Non-pigmented ciliary epithelial cell (primary cell): ENCODE measurements at regions not wholly inside any gene's neighbourhood (a gene's known extent, or its start where the extent isn't known, plus 50 kb on each side); places are given as distances from the start of the nearest gene placed in this dataset.

Experiments
- DNase-seq: peaks from one replicate; pipeline ENCODE4 v3.0.0-alpha.2; 2010; ENCODE audit warnings: low read depth

DNA sequence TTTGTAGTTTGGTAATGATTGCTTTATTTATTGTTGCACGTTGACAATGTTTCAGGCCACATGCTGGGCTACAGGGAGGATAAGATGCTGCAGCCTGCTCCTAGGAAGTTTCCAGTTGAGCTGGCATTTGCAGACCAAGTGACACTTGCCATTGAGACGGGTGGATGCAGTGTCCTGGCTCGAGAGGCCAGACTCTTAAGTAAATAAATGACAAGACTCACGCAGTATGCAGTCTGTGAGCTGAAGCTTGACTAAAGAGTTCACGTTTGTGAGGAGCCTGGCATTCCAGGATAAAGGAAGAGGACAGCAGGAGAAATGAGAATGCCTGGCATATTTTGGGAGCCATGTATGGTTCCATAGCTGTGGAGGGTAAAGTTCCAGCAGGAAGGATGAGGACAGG lies 105.8 kb downstream of the BAMBI start:
- no peak for DNase-seq

DNA sequence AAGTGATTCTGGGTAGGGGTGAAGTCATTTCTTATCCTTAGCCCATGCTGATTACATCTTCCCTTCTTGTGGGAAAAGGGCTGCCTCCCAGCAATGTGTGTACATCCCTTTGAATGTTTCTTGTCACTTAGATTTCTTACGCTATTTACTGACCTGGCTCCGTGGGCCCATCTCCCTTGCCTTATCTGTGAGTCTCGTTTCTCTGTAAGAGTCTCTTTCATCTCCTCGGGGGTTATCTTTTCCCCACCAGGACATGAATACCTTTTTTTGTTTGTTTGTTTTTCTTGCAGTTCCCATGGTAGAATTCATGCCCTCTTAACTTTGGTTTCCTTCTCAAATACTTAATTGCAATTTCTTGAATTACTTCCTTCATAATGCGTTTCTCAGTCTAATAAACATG lies 107.7 kb downstream of the BAMBI start:
- DNase-seq, result no peak

DNA sequence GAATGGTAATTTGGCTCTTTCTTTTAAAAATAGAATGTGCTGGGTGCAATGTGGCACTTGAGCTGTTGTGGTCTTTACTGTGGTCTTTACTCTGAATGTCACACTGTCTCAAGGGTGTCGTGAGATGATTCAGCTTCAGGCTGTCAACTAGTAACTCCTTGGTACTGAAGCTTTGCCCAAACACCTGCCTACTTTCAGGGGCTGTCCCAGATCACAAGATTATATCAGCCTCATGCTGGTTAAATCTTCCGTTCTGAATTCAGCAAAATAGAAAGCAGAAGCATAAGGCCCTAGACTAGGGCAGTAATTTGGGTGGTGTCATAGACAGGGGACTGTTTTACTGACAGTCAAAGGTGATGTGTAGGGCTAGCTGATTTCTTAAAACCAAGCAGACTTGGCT lies 110.9 kb downstream of the BAMBI start:
- no peak for DNase-seq

DNA sequence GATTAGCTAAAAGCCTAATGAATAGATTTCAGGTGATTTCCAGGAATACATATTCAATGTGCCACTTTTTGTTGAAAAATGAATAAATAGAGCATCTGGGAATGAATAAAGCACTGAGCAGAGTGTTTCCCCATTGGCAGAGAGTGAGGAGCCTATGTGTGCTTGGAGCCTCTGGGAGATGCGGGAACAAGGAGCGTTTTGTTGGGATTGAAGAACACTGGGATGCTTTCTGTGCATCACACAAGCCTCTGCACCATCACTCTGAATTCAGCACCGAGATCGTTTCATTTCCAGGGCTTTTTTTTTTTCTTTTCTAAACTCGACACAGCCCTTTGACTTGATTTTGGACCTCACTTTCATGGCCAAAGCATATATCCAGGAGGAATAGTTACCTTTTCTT lies 111.4 kb downstream of the BAMBI start:
- no peak for DNase-seq

DNA sequence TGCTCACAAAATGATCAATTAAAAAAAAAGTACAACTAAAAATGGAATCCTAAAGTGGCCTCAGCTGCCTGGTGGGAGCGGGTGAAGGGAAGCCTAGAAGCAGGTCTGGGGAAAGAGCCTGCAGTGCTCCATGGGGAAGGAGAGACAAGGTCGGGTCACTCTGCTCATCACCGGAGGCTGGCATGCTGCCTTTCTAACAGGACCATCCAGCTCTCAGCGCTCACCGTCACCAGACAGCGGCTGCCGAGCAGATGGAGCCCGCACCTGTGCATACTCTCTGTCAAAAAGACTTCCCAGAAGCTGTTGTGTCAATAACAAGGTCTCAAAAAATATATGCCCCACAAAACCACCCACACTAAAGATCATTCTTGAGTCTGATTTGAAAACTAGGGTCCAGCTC lies 112.8 kb downstream of the BAMBI start:
- DNase-seq, result no peak

DNA sequence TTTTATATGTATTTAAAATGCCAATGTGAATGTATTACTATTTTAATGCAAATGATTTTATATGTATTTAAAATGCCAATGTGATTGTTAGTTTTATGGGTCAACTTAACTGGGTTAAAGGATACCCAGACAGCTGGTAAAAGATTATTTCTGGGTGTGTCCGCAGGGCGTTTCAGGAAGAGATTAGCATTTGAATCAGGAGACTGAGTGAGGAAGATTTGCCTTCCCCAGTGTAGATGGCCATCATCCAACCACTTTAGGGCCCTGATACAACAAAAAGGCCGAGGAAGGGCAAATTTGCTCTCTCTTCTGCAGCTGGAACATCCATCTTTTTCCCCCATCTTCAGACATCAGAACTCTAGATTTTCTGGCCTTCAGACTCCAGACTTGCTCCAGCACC lies 116.2 kb downstream of the BAMBI start:
- no peak for DNase-seq

DNA sequence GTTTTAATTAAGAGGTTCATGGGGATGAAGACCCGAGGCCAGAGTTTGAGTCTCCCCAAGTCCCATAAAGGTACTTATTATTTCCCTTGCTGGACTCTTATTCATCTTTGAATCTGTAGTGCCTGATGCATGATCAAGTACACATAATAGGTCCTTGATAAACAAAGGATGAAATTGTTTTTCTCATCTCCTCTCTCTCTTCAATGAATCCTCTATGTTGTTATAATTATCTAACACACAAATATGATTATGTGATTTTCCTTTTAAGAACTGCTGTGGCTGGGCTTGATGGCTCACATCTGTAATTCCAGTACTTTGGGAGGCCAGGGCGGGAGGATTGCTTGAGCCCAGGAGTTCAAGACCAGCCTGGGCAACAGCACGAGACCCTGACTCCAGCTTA lies 117.7 kb downstream of the BAMBI start:
- DNase-seq, result no peak

DNA sequence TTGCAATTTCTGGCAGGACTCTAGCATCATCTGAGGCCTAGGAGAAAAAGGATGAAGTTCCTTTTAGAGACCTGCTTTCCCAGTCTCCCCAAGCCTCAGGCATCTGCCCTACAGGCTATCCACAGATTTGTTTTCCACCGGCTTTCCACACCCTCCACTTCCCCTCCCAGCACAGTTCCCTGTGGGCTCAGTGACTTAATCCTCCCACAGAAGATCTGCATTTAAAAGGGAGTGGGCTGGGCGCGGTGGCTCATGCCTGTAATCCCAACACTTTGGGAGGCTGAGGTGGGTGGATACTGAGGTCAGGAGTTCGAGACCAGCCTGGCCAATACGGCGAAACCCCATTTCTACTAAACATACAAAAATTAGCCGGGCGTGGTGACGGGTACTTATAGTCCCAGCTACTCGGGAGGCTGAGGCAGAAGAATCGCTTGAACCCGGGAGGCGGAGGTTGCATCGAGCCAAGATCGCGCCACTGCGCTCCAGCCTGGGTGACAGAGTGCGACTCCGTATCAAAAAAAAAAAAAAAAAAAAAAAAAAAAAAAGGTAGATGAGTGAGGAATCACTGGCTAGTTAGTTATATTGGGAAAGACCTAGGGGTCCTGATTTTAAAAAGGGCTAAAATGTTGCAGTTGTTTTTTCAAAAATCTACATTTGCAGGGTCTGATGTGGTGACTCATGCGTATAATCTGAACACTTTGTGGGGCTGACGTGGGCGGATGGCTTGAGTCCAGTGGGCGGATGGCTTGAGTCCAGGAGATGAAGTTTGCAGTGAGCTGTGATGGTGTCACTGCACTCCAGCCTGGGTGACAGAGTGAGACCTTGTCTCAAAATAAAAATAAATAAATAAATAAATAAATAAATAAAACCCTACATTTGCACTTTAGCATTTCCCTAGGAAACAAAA lies 119.5 kb downstream of the BAMBI start:
- peak; percentile 44 for DNase-seq

- DNase-seq, result no peak
Observed at GRCh38 chr10:28797904-28798371, 120.6 kb downstream of the BAMBI start.

DNA sequence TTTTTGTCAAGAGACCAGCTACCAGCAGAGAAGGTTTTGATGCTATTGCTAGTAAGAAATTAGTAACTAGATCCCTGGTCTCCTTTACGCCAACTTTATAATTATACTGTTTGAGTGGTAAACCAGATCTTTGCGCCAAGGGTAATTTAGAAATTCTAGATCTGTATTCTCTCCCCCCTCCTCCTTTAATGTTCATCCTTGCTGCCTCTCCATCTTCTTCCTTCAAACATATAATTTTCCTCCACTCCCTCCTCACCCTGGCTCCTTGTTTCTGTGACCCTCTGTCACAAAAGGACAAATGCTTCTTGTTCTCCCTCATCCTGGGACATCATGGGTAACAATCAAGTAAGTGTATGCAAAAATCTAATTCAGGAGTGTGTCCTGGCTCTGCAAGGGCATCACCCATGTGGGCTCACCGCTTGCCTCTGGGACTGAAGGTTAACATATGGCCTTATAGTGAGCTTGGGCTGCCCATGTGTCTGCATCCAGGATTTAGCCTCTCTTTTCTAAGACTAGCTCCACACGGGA lies 121.2 kb downstream of the BAMBI start:
- DNase-seq, result no peak

DNA sequence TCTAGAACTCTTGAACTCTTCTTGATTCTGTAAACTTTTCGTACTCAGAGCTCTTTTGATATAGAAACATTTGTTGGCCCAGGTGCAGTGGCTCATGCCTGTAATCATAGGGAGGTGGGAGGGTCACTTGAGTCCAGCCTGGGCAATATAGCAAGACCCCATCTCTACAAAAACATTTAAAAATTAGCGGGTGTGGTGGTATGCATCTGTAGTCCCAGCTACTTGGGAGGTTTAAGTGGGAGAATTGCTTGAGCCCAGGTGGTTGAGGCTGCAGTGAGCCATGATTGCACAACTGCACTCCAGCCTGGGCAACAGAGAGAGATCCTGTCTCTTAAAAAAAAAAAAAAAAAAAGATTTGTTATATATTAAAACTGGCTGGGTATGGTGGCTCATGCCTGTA lies 121.6 kb downstream of the BAMBI start:
- DNase-seq, result no peak

GRCh38 chr10:28800144-28800543 lies 122.8 kb downstream of the BAMBI start:
- DNase-seq, result no peak

- no peak for DNase-seq
Observed at GRCh38 chr10:28801247-28801646, 123.9 kb downstream of the BAMBI start.

- no peak for DNase-seq
Observed at GRCh38 chr10:28801869-28802268, 124.5 kb downstream of the BAMBI start.

DNA sequence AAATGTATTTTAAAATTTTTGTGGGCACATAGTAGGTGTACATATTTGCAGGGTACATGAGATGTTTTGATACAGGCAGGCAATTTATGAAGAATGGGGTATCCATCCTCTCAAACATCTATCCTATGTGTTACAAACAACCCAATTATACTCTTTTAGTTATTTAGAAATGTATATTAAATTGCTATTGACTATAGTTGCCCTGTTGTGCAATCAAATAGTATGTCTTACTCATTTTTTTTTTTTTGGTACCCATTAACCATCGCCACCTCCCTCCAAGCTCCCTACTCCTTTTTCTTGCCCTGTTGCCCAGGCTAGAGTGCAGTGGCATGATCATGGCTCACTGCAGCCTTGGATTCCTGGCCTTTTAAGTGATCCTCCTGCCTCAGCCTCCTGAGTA lies 128.1 kb downstream of the BAMBI start:
- no peak for DNase-seq

- no peak for DNase-seq
Observed at GRCh38 chr10:28806488-28806941, 129.2 kb downstream of the BAMBI start.

- no peak for DNase-seq
Observed at GRCh38 chr10:28806951-28807759, 129.8 kb downstream of the BAMBI start.

DNA sequence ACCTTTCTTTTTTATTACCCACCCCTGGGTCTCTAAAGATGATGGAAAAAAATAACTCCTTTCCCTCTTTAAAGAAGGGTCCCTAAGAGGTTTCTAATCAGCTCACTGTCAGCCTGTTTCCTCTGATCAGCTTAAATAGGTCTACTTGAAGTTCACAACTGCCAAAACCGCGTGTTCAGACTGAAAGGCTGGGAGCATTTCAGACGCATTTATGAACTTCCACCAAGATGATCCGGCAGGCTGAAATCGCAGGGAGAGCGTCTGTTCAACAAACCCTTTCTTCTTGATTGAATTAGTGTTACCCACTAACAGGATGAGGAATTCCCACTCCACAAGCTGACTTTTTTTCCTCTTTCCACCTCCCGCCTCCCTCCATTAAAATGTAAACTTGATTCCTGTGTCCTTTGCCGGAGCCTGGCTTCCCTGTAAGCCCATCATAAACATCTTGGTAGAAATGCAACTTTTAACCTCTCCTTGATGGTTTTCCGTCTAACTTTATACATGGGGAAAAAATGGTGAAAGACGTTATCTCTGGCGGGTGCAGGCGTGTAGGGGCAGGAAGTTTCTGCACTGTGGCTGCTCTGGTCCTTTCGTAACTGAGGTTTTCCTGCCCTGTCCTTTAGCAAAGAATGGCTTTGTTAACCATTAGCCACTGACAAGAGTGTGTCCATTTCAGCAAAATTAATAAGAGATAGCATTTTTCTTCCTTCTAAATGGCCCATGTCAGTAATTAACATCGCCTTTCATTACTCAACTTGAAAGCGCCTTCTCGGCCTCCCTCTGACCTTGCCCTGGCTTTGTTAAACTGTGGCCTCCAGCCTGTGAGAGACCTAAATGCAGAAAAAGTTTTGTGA lies 130.7 kb downstream of the BAMBI start:
- no peak for DNase-seq

- DNase-seq, result no peak
Observed at GRCh38 chr10:28808693-28809092, 131.4 kb downstream of the BAMBI start.

DNA sequence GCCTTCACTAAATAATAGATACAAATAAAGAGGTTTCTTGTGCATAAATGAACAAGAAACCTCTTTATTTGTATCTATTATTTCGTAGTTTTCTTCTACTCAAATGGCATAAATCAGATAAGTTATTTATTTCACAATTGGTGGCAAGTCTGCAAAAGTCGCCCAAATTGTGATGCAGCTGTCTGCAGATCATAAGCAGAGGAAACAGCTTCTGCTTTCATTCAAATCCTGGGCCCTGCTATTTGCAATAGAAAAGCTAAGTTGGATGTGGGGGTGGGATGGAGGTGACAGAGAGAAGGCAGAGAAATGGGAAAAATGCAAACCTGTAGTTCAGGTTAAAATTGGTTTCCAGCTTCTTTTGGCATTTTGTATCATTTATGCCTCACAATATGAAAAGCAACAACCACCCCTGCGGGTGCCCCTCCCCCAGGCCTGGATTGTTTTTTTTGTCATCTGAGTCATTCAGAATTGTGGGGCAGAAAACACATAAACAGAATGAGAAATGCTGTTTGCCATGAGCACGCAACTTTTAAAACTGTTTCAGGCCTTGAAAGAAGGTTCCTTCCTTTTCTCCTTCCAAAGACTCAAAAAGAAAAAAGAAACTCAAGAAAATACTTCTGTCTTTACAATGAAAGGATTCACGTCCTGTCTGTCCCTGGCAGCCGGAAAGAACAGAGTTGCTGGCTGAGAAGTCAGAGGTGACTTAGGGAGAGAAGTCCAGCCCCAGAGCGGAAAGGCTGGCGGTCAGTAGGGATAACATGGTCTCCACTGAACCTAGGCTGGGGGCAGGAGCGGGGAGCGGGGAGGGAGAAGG lies 132.9 kb downstream of the BAMBI start:
- DNase-seq, result no peak
